ENCODE measurements at regions not wholly inside any gene's neighbourhood (a gene's known extent, or its start where the extent isn't known, plus 50 kb on each side); places are given as distances from the start of the nearest gene placed in this dataset.

DNA sequence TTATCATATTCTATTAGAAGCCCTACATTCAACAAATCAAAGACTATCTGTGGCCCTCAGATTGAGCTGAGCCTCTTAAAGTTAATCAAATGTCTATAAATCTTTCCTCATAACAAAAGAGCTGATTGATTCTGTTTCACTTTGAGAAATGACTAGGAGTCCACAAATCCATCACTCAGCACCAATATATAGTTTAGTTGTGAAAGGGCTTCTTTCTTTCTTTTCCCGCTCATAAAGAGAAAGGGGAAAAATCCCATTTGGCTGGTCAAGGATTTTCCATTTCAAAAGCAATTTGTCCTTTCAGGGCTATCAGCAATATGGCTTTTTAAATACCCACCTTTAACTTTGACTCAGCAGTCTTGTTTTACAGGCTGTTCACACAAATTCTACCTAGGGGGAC is 408.5 kb upstream of the PCDH20 start:
- no peak for DNase-seq
- Mint-ChIP-seq H3K36me3 (ENCODE audit: low read depth) (no peaks in the 10 kb centered on the region), H3K27ac (no peak overlapping the region), H3K4me3 (no peak overlapping the region), H3K27me3 (no peaks in the 10 kb centered on the region), H3K9me3 (peaks cover 18% of the 10 kb centered on the region), H3K4me1 (no peaks in the 10 kb centered on the region)
- ATAC-seq = no peak

DNA sequence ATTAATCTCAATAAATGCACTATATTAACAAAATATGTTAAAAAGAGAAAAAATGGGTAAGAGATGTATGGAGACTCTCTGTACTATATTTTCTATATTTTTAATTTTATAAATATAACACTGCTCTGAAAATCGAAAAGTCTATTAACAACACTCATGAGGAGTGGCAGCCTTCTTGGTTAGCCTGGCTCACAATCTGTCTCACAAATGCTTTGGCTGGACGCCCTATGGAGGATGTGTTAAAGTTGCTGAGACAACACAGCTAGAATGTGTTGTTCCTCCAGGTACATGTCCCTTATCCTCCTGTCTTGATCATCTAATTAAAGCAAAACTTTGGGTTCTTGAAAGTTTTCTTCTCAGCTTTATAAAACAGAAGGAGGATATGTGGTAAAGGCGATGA is 396.6 kb upstream of the PCDH20 start:
- ATAC-seq (no peak), DNase-seq (no peak)
- Mint-ChIP-seq H3K4me1 (no peaks in the 10 kb centered on the region), H3K9me3 (peaks cover 25% of the 10 kb centered on the region), H3K27me3 (no peaks in the 10 kb centered on the region), H3K27ac (no peak overlapping the region), H3K36me3 (ENCODE audit: low read depth) (no peaks in the 10 kb centered on the region), H3K4me3 (no peak overlapping the region)

GRCh38 chr13:61810065-61810464 is 394.4 kb upstream of the PCDH20 start:
- no peak overlapping the region for H3K27ac Mint-ChIP-seq
- no peaks in the 10 kb centered on the region for H3K36me3 Mint-ChIP-seq (ENCODE audit: low read depth)
- H3K9me3 Mint-ChIP-seq = peaks cover 11% of the 10 kb centered on the region
- no peaks in the 10 kb centered on the region for H3K27me3 Mint-ChIP-seq
- DNase-seq (no peak), ATAC-seq (no peak)
- no peak overlapping the region for H3K4me3 Mint-ChIP-seq
- no peaks in the 10 kb centered on the region for H3K4me1 Mint-ChIP-seq

GRCh38 chr13:61797397-61797796 is 381.7 kb upstream of the PCDH20 start:
- H3K27ac Mint-ChIP-seq = no peak overlapping the region
- H3K9me3 Mint-ChIP-seq = peaks cover 9% of the 10 kb centered on the region
- no peaks in the 10 kb centered on the region for H3K27me3 Mint-ChIP-seq
- no peak overlapping the region for H3K4me3 Mint-ChIP-seq
- ATAC-seq = no peak
- H3K4me1 Mint-ChIP-seq = no peaks in the 10 kb centered on the region
- DNase-seq = no peak
- no peaks in the 10 kb centered on the region for H3K36me3 Mint-ChIP-seq (ENCODE audit: low read depth)

DNA sequence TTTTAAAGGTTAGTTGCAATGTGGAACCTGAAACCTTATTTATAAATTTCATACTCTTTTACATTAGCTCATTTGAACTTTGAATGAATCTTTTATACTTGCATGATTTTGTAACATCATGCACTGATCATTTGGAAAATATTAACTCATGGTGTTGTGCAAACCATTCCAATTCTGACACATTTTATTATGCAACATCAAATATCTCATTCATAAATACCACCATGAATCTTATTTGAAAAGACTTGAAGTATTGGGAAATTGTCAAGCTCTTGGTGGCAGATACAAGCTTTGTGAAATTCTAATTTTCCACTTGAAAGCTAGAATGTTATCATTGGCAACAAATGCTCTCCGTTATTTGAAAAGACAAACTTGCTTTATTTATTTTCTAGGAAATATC is 379.9 kb upstream of the PCDH20 start:
- Mint-ChIP-seq H3K27me3 (no peaks in the 10 kb centered on the region), H3K9me3 (peaks cover 6% of the 10 kb centered on the region), H3K4me3 (no peak overlapping the region), H3K4me1 (no peaks in the 10 kb centered on the region), H3K27ac (no peak overlapping the region), H3K36me3 (ENCODE audit: low read depth) (no peaks in the 10 kb centered on the region)
- no peak for DNase-seq
- no peak for ATAC-seq

GRCh38 chr13:61779456-61779855 is 363.8 kb upstream of the PCDH20 start:
- DNase-seq = no peak
- Mint-ChIP-seq H3K27ac (no peak overlapping the region), H3K4me3 (no peak overlapping the region), H3K36me3 (ENCODE audit: low read depth) (no peaks in the 10 kb centered on the region), H3K27me3 (no peaks in the 10 kb centered on the region), H3K9me3 (peaks cover 9% of the 10 kb centered on the region), H3K4me1 (no peaks in the 10 kb centered on the region)
- ATAC-seq = no peak

- Mint-ChIP-seq H3K36me3 (ENCODE audit: low read depth) (no peaks in the 10 kb centered on the region), H3K27ac (no peak overlapping the region), H3K9me3 (peaks cover 9% of the 10 kb centered on the region), H3K27me3 (no peaks in the 10 kb centered on the region), H3K4me3 (no peak overlapping the region), H3K4me1 (no peaks in the 10 kb centered on the region)
- no peak for DNase-seq
- ATAC-seq = no peak
Observed at GRCh38 chr13:61778531-61778930, 362.9 kb upstream of the PCDH20 start.

- Mint-ChIP-seq H3K4me1 (no peaks in the 10 kb centered on the region), H3K4me3 (no peak overlapping the region), H3K9me3 (peaks cover 7% of the 10 kb centered on the region), H3K27ac (no peak overlapping the region), H3K27me3 (no peaks in the 10 kb centered on the region), H3K36me3 (ENCODE audit: low read depth) (no peaks in the 10 kb centered on the region)
- DNase-seq (no peak), ATAC-seq (no peak)
Observed at GRCh38 chr13:61777899-61778298, 362.2 kb upstream of the PCDH20 start.

- Mint-ChIP-seq H3K27ac (no peak overlapping the region), H3K4me3 (no peak overlapping the region), H3K27me3 (no peaks in the 10 kb centered on the region), H3K4me1 (no peaks in the 10 kb centered on the region), H3K36me3 (ENCODE audit: low read depth) (no peaks in the 10 kb centered on the region), H3K9me3 (peaks cover 3% of the 10 kb centered on the region)
- ATAC-seq = no peak
- DNase-seq = no peak
Observed at GRCh38 chr13:61777271-61777670, 361.6 kb upstream of the PCDH20 start.

- DNase-seq (no peak), ATAC-seq (no peak)
- Mint-ChIP-seq H3K4me3 (no peak overlapping the region), H3K27me3 (no peaks in the 10 kb centered on the region), H3K27ac (no peak overlapping the region), H3K36me3 (ENCODE audit: low read depth) (no peaks in the 10 kb centered on the region), H3K9me3 (peaks cover 7% of the 10 kb centered on the region), H3K4me1 (no peaks in the 10 kb centered on the region)
Observed at GRCh38 chr13:61774903-61775302, 359.3 kb upstream of the PCDH20 start.

DNA sequence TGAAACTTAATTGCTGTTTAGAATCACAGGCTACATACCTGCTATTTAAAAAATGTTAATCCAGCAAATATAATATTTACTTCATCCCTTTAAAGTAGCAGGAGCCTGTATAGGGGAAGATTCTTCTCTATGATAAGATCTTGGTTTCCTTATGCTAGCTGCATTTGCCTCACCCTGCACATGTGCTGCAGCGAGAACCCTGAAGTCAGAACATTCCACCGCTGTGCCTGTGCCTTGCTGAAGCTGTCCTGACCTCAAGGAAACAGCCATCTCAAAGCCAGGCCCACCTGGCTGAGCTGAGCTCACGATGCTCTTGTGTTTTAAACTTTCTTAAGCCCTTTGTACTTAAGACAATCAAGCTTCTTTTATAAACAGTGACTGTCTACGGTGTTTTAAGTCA is 355.0 kb upstream of the PCDH20 start:
- no peaks in the 10 kb centered on the region for H3K36me3 Mint-ChIP-seq (ENCODE audit: low read depth)
- no peak for ATAC-seq

DNA sequence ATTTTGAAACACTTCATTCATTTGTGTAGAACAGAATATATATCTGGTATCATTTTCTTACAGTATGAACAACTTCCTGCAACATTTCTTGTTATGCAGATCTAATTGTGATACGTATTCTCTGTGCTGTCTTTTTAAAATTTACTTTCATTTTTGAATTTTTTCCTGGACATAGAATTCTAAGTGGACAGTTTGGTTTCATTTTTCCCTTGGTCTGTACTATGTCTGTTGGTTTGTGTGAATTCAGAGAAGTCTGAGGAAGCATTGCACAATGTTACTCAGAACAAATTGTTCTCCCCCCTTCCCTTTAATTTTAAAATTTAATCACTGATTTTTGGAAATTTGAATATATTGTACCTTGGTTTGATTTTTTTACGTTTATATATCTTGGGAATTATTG is 352.5 kb upstream of the PCDH20 start:
- Mint-ChIP-seq H3K9me3 (peaks cover 11% of the 10 kb centered on the region), H3K36me3 (ENCODE audit: low read depth) (no peaks in the 10 kb centered on the region), H3K4me1 (no peaks in the 10 kb centered on the region), H3K27ac (no peak overlapping the region), H3K4me3 (no peak overlapping the region), H3K27me3 (no peaks in the 10 kb centered on the region)
- DNase-seq = no peak
- no peak for ATAC-seq

More for the DNA sequence above, 355.0 kb upstream of the PCDH20 start:
- Mint-ChIP-seq H3K9me3 (peaks cover 7% of the 10 kb centered on the region), H3K27ac (no peak overlapping the region), H3K27me3 (no peaks in the 10 kb centered on the region), H3K4me3 (no peak overlapping the region), H3K4me1 (no peaks in the 10 kb centered on the region)
- no peak for DNase-seq

- peaks cover 10% of the 10 kb centered on the region for H3K9me3 Mint-ChIP-seq
- no peak overlapping the region for H3K27ac Mint-ChIP-seq
- ATAC-seq (no peak), DNase-seq (no peak)
- no peaks in the 10 kb centered on the region for H3K36me3 Mint-ChIP-seq (ENCODE audit: low read depth)
- H3K4me3 Mint-ChIP-seq = no peak overlapping the region
- H3K27me3 Mint-ChIP-seq = no peaks in the 10 kb centered on the region
- no peaks in the 10 kb centered on the region for H3K4me1 Mint-ChIP-seq
Observed at GRCh38 chr13:61766667-61767058, 351.0 kb upstream of the PCDH20 start.

DNA sequence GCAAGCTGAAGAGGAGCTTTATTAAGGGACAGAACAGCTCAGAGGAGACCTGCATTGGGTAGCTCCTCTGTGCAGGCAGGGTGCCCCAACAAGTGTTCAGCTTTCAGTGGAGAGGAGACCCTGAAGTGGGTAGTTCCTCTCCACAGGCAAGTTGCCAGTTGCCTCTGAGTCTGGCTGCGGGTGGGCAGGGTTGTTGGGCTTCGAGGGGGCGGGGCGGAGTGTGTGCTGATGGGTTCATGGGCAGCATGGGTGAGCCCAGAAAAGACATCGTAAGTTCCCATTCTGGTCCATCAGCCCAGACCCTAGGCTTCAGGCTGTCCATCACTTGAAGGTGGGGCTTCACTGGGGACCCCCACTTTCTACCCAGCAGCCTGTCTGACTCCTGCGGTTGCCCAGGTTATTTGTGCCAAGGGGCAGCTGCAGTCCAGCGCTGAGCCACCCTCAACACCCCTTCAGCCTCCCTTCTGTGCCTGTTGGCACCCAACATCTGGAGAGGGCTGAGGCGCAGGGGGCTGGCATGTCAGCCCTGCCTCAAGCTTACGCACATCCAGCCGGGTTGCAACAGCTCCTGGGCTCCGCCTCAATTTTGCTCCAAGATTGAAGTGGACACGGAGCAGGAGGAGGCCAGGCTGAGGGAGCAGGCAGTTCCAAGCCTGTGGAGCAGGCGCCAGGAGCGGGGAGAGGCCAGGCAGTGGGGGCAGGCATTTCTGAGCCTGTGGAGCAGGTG is 350.5 kb upstream of the PCDH20 start:
- no peak for ATAC-seq
- Mint-ChIP-seq H3K9me3 (peaks cover 8% of the 10 kb centered on the region), H3K4me3 (no peak overlapping the region), H3K27me3 (no peaks in the 10 kb centered on the region), H3K36me3 (ENCODE audit: low read depth) (no peaks in the 10 kb centered on the region), H3K27ac (no peak overlapping the region), H3K4me1 (no peaks in the 10 kb centered on the region)
- DNase-seq = no peak

DNA sequence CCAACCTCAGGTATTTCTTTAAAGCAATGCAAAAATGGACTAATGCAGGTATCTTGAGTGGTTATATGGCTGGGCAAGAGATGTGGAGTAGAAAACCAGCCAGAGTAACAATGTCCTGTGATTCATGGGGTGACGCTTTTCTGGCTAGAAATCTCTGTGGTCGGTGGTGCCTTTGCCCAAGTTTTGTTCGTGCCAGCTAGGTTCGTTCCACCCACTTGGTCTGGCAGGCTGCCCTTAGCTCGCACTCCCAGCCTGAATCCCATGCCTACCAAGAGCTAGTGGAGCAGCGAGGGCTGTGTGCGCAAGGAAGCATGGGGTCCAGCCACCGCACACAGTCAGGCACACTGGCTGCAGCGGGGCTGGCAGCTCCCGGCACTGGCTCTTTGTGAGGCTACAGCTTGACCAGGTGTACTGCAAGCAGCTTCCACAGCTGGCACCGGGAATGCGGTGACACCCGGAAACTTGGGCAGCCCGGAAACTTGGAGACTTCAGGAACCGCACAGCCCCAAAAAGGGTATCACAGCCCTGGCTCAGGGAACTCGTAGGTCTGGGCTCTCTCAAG is 349.6 kb upstream of the PCDH20 start:
- H3K4me3 Mint-ChIP-seq = no peak overlapping the region
- H3K9me3 Mint-ChIP-seq = peaks cover 6% of the 10 kb centered on the region
- no peaks in the 10 kb centered on the region for H3K4me1 Mint-ChIP-seq
- DNase-seq (no peak), ATAC-seq (no peak)
- H3K27me3 Mint-ChIP-seq = no peaks in the 10 kb centered on the region
- H3K36me3 Mint-ChIP-seq (ENCODE audit: low read depth) = no peaks in the 10 kb centered on the region
- H3K27ac Mint-ChIP-seq = no peak overlapping the region

DNA sequence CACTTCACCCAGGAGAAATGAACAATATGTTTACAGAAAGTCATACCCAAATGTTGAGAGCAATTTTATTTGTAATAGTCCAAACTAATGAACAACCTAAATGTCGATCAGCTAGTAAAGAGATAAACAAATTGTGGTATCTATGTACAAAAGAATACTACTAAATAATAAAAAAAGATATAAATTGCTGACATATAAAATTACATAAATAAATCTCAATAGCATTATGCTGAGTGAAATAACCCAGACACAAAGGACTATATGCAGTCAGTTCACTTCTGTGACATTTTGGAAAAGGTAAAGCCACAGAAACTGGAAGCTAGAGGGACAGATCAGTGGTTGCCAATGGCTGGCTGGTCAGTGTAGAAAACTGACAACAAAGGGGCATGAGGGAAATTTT is 346.0 kb upstream of the PCDH20 start:
- Mint-ChIP-seq H3K36me3 (ENCODE audit: low read depth) (no peaks in the 10 kb centered on the region), H3K4me3 (no peak overlapping the region), H3K27ac (no peak overlapping the region), H3K27me3 (no peaks in the 10 kb centered on the region), H3K9me3 (peaks cover 14% of the 10 kb centered on the region), H3K4me1 (no peaks in the 10 kb centered on the region)
- DNase-seq (no peak), ATAC-seq (no peak)
